ENCODE measurements at regions not wholly inside any gene's neighbourhood (a gene's known extent, or its start where the extent isn't known, plus 50 kb on each side); places are given as distances from the start of the nearest gene placed in this dataset.

- Histone ChIP-seq H3K4me3 (ENCODE audit: low read length in 2 of 2) (no peak overlapping the region), H3K27me3 (ENCODE audit: control insufficient read depth in 2 of 2, insufficient read depth in 1 of 2, low read length in 1 of 2) (peaks cover 0 to 2% of the 10 kb centered on the region in 2 donors), H3K27ac (ENCODE audit: low read depth in 1 of 2, low read length in 1 of 2) (no peak overlapping the region), H3K36me3 (ENCODE audit: control insufficient read depth in 2 of 2, insufficient read depth in 2 of 2, low read length in 1 of 2) (no peaks in the 10 kb centered on the region), H3K9me3 (ENCODE audit: control insufficient read depth in 2 of 2, insufficient read depth in 1 of 2, low read length in 1 of 2) (no peaks in the 10 kb centered on the region), H3K4me1 (ENCODE audit: control insufficient read depth in 2 of 2, insufficient read depth in 2 of 2, low read length in 2 of 2) (no peaks in the 10 kb centered on the region)
- WGBS: 50% methylated on average over 10 of the region's 10 CpGs
- no peak for DNase-seq (ENCODE audit: low read depth in 6 of 9, low spot score in 9 of 9)
Observed at GRCh38 chr18:78730546-78730945, 249.1 kb upstream of the SALL3 start.

DNA sequence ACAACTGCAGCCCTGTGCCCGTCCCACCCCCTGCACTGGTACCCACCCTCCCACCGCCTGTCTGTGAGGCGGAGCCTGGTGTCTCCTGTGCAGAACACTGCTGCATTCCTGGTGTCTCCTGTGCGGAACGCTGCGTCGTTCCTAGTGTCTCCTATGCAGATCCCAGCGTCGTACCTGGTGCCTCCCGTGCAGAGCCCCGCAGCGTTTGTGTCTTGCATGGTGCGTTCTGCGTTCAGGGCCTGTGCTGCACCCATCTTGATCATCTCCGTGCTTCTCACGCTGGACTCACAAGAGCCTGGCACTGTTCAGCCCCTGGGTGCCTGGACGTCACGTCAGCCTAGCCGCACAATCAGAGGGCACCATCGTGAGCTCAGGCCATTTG, 248.6 kb upstream of the SALL3 start:
- Histone ChIP-seq H3K4me3 (ENCODE audit: low read length in 2 of 2) (no peak overlapping the region), H3K36me3 (ENCODE audit: control insufficient read depth in 2 of 2, insufficient read depth in 2 of 2, low read length in 1 of 2) (no peaks in the 10 kb centered on the region), H3K27ac (ENCODE audit: low read depth in 1 of 2, low read length in 1 of 2) (no peak overlapping the region), H3K4me1 (ENCODE audit: control insufficient read depth in 2 of 2, insufficient read depth in 2 of 2, low read length in 2 of 2) (no peaks in the 10 kb centered on the region), H3K27me3 (ENCODE audit: control insufficient read depth in 2 of 2, insufficient read depth in 1 of 2, low read length in 1 of 2) (peaks cover 0 to 2% of the 10 kb centered on the region in 2 donors), H3K9me3 (ENCODE audit: control insufficient read depth in 2 of 2, insufficient read depth in 1 of 2, low read length in 1 of 2) (no peaks in the 10 kb centered on the region)
- DNase-seq (ENCODE audit: low read depth in 6 of 9, low spot score in 9 of 9): no peak
- 84% methylated on average over 20 of the region's 20 CpGs for WGBS

GRCh38 chr18:78731398-78732032, 248.1 kb upstream of the SALL3 start:
- H3K9me3 ChIP-seq (ENCODE audit: control insufficient read depth in 2 of 2, insufficient read depth in 1 of 2, low read length in 1 of 2): no peaks in the 10 kb centered on the region
- WGBS: 89% methylated on average over 18 of the region's 18 CpGs
- no peaks in the 10 kb centered on the region for H3K4me1 ChIP-seq (ENCODE audit: control insufficient read depth in 2 of 2, insufficient read depth in 2 of 2, low read length in 2 of 2)
- no peak for DNase-seq (ENCODE audit: low read depth in 6 of 9, low spot score in 9 of 9)
- H3K27me3 ChIP-seq (ENCODE audit: control insufficient read depth in 2 of 2, insufficient read depth in 1 of 2, low read length in 1 of 2): peaks cover 0 to 2% of the 10 kb centered on the region in 2 donors
- no peak overlapping the region for H3K27ac ChIP-seq (ENCODE audit: low read depth in 1 of 2, low read length in 1 of 2)
- H3K4me3 ChIP-seq (ENCODE audit: low read length in 2 of 2): no peak overlapping the region
- no peaks in the 10 kb centered on the region for H3K36me3 ChIP-seq (ENCODE audit: control insufficient read depth in 2 of 2, insufficient read depth in 2 of 2, low read length in 1 of 2)

- WGBS: 81% methylated on average over 14 of the region's 14 CpGs
- H3K27me3 ChIP-seq (ENCODE audit: control insufficient read depth in 2 of 2, insufficient read depth in 1 of 2, low read length in 1 of 2): peaks cover 0 to 2% of the 10 kb centered on the region in 2 donors
- H3K4me3 ChIP-seq (ENCODE audit: low read length in 2 of 2): no peak overlapping the region
- no peaks in the 10 kb centered on the region for H3K9me3 ChIP-seq (ENCODE audit: control insufficient read depth in 2 of 2, insufficient read depth in 1 of 2, low read length in 1 of 2)
- no peaks in the 10 kb centered on the region for H3K36me3 ChIP-seq (ENCODE audit: control insufficient read depth in 2 of 2, insufficient read depth in 2 of 2, low read length in 1 of 2)
- DNase-seq (ENCODE audit: low read depth in 6 of 9, low spot score in 9 of 9): no peak
- no peak overlapping the region for H3K27ac ChIP-seq (ENCODE audit: low read depth in 1 of 2, low read length in 1 of 2)
- H3K4me1 ChIP-seq (ENCODE audit: control insufficient read depth in 2 of 2, insufficient read depth in 2 of 2, low read length in 2 of 2): no peaks in the 10 kb centered on the region
Observed at GRCh38 chr18:78732273-78733210, 247.1 kb upstream of the SALL3 start.

DNA sequence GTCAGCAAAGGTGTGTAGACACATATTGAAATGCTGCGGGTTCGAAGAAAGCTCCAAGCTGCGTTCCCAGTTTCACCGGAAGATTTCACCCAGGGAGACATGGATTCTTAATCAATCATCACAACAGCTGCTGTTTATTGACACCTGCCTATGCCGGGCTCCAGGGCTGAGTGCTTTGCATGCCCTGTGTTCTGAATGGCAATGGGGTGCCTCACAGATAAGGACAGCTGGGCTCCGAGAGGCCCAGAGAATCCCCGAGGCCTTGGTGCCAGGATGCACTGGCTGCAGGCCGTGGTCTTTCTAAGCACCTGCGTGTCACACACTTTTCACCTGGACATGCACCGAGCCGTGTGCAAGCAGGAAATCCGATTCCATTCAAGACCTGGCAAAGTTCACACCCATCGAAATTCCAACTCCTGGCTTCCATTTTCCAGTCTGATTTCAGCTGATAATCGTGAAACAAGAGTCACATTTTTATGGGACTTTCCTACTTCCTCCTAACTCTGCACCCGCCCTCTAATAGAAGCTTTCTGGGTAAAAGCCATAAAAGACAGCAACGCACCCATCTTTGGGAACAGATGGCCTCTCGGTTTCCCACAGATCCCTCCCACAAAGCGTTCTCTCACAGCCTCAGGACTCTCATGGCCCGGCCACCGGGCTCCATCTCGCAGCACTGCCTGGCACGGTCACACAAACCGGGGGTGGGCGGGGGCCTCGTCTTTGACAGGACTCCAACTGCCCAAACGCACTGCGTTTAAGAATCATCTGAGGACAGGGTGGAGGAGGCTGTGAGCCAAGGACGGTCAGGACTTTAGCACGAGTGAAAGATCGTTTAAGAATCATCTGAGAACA, 245.6 kb upstream of the SALL3 start:
- peaks cover 0 to 2% of the 10 kb centered on the region in 2 donors for H3K27me3 ChIP-seq (ENCODE audit: control insufficient read depth in 2 of 2, insufficient read depth in 1 of 2, low read length in 1 of 2)
- DNase-seq (ENCODE audit: low read depth in 6 of 9, low spot score in 9 of 9): no peak
- no peak overlapping the region for H3K27ac ChIP-seq (ENCODE audit: low read depth in 1 of 2, low read length in 1 of 2)
- H3K4me1 ChIP-seq (ENCODE audit: control insufficient read depth in 2 of 2, insufficient read depth in 2 of 2, low read length in 2 of 2): no peaks in the 10 kb centered on the region
- WGBS: 89% methylated on average over 30 of the region's 30 CpGs
- H3K36me3 ChIP-seq (ENCODE audit: control insufficient read depth in 2 of 2, insufficient read depth in 2 of 2, low read length in 1 of 2): no peaks in the 10 kb centered on the region
- H3K4me3 ChIP-seq (ENCODE audit: low read length in 2 of 2): no peak overlapping the region
- H3K9me3 ChIP-seq (ENCODE audit: control insufficient read depth in 2 of 2, insufficient read depth in 1 of 2, low read length in 1 of 2): no peaks in the 10 kb centered on the region

DNA sequence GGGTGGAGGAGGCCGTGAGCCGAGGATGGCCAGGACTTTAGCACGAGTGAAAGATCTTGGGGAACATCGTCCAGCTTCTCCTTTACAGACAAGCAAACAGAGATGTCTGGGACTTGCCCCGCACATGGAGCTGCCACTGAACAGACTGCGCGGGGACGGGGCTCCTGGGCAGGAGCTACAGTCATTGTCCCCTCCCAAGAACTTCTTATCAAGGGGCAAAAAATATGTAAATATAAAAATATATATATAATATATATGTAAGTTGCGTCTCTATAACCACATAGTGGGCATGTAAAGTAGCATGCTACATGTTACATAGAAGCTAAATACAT, 245.0 kb upstream of the SALL3 start:
- Histone ChIP-seq H3K27ac (ENCODE audit: low read depth in 1 of 2, low read length in 1 of 2) (no peak overlapping the region), H3K36me3 (ENCODE audit: control insufficient read depth in 2 of 2, insufficient read depth in 2 of 2, low read length in 1 of 2) (no peaks in the 10 kb centered on the region), H3K27me3 (ENCODE audit: control insufficient read depth in 2 of 2, insufficient read depth in 1 of 2, low read length in 1 of 2) (peaks cover 0 to 2% of the 10 kb centered on the region in 2 donors), H3K4me3 (ENCODE audit: low read length in 2 of 2) (no peak overlapping the region), H3K4me1 (ENCODE audit: control insufficient read depth in 2 of 2, insufficient read depth in 2 of 2, low read length in 2 of 2) (no peaks in the 10 kb centered on the region), H3K9me3 (ENCODE audit: control insufficient read depth in 2 of 2, insufficient read depth in 1 of 2, low read length in 1 of 2) (no peaks in the 10 kb centered on the region)
- no peak for DNase-seq (ENCODE audit: low read depth in 6 of 9, low spot score in 9 of 9)
- WGBS: 95% methylated on average over 9 of the region's 9 CpGs

DNA sequence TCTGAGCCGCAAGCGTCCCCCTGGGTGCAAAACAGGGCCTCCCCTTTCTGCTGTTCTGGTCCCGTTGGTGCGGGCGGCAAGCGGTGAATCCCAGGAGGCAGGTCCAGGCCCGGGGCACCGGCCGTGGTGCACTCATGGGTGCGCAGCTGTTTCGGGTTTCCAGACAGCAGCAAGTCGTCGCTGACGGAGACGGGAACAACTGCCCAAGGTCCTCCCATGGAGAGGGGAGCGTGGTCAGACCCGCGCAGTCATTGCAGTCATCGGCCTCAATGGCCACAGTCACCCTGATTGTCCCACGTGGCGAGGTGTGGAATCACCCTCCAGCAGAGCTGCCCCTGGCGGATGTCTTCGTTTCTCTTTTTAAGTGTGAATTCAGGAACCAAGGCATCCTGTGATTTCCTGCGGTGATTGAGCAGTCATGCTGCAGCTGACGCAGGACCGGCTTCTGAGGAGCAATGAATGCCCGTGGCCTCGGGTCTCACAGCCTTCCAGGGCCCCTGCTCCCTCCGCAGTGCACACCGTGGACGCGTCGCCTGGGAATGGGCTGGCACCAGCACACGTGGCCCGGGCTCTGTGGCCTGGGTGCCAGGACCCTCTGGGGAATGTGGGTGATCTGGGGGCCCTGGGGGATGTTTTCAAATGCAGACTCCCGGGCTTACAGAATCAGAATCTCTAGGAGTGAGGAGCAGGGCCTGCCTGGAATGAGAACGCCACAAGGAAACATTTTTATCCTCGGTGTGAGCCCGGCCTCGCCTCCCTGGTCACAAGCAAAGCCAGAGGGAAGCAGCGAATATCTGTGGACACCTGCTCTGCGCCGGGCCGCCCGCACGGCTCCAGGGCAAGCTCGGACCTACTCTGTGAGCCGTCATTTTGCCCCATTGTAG, 244.2 kb upstream of the SALL3 start:
- no peaks in the 10 kb centered on the region for H3K4me1 ChIP-seq (ENCODE audit: control insufficient read depth in 2 of 2, insufficient read depth in 2 of 2, low read length in 2 of 2)
- WGBS: 93% methylated on average over 48 of the region's 48 CpGs
- H3K4me3 ChIP-seq (ENCODE audit: low read length in 2 of 2): no peak overlapping the region
- no peaks in the 10 kb centered on the region for H3K36me3 ChIP-seq (ENCODE audit: control insufficient read depth in 2 of 2, insufficient read depth in 2 of 2, low read length in 1 of 2)
- H3K9me3 ChIP-seq (ENCODE audit: control insufficient read depth in 2 of 2, insufficient read depth in 1 of 2, low read length in 1 of 2): no peaks in the 10 kb centered on the region
- no peak for DNase-seq (ENCODE audit: low read depth in 6 of 9, low spot score in 9 of 9)
- peaks cover 0 to 2% of the 10 kb centered on the region in 2 donors for H3K27me3 ChIP-seq (ENCODE audit: control insufficient read depth in 2 of 2, insufficient read depth in 1 of 2, low read length in 1 of 2)
- no peak overlapping the region for H3K27ac ChIP-seq (ENCODE audit: low read depth in 1 of 2, low read length in 1 of 2)

DNA sequence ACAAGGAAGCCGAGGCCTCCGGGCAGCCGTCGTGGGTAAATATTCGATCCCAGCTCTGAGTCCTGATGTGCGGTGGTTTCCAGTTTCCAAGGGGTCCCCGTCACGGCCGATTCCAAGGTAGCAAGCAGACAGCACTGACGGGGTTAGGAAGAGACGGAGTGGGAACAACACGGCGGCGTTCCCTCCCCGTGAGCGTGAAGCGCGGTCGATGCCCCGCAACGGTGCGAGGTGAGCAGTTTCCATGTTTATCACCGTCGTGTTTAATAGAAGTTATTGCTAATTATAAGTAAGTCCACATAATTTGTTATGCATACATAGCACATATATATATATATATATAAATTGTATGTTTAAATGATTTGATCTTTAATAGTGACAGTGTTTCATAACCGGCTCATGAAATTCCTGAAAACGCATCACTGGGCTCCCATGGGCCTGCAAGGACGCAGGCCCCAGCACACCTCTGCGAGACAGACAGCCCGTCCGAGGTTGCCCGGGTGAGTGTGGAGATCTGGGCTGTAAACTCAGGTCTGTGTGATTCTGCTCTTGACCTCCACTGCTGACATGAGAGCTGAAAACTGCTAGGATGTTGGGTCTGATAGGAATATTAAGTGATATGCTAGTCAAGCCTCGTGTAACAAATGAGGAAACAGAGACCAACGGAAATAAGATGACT, 243.5 kb upstream of the SALL3 start:
- no peaks in the 10 kb centered on the region for H3K36me3 ChIP-seq (ENCODE audit: control insufficient read depth in 2 of 2, insufficient read depth in 2 of 2, low read length in 1 of 2)
- H3K4me3 ChIP-seq (ENCODE audit: low read length in 2 of 2): no peak overlapping the region
- DNase-seq (ENCODE audit: low read depth in 6 of 9, low spot score in 9 of 9): no peak
- H3K27ac ChIP-seq (ENCODE audit: low read depth in 1 of 2, low read length in 1 of 2): no peak overlapping the region
- H3K27me3 ChIP-seq (ENCODE audit: control insufficient read depth in 2 of 2, insufficient read depth in 1 of 2, low read length in 1 of 2): peaks cover 0 to 2% of the 10 kb centered on the region in 2 donors
- 93% methylated on average over 33 of the region's 33 CpGs for WGBS
- no peaks in the 10 kb centered on the region for H3K4me1 ChIP-seq (ENCODE audit: control insufficient read depth in 2 of 2, insufficient read depth in 2 of 2, low read length in 2 of 2)
- H3K9me3 ChIP-seq (ENCODE audit: control insufficient read depth in 2 of 2, insufficient read depth in 1 of 2, low read length in 1 of 2): no peaks in the 10 kb centered on the region

All from thymus (tissue), 11 donors.